Hepatocyte (in vitro differentiated cells): ENCODE measurements at regions not wholly inside any gene's neighbourhood (a gene's known extent, or its start where the extent isn't known, plus 50 kb on each side); places are given as distances from the start of the nearest gene placed in this dataset.
A peak's percentile ranks its signal among the peaks of the same experiment; 100 is the strongest.

Experiments
- DNase-seq: peaks from one replicate; pipeline ENCODE4 v3.0.0-alpha.2; 2016; ENCODE audit warnings: low spot score
- H2AFZ ChIP-seq: fragments of 200-600 bp; sonication (generic); 2 replicates; pipeline ENCODE4 v1.6.0; 2016; ENCODE audit warnings: antibody characterized with exemption, mild to moderate bottlenecking
- H3K27ac ChIP-seq: fragments of 200-600 bp; sonication (generic); 2 replicates; pipeline ENCODE4 v1.5.1; 2016; ENCODE audit warnings: mild to moderate bottlenecking
- H3K27me3 ChIP-seq: fragments of 200-600 bp; sonication (generic); 2 replicates; pipeline ENCODE4 v1.6.1; 2016
- H3K36me3 ChIP-seq: fragments of 200-600 bp; sonication (generic); replicated peaks from 2 replicates; pipeline ENCODE4 v1.5.1; 2016; ENCODE audit warnings: low read depth; ENCODE audit not compliant: insufficient read depth
- H3K4me1 ChIP-seq: fragments of 200-600 bp; sonication (generic); 2 replicates; pipeline ENCODE4 v1.5.1; 2016; ENCODE audit warnings: mild to moderate bottlenecking, moderate library complexity; ENCODE audit not compliant: insufficient read depth
- H3K4me2 ChIP-seq: fragments of 200-600 bp; sonication (generic); 2 replicates; pipeline ENCODE4 v1.6.0; 2016
- H3K4me3 ChIP-seq: fragments of 200-600 bp; sonication (generic); 2 replicates; pipeline ENCODE4 v1.5.1; 2016; ENCODE audit warnings: mild to moderate bottlenecking
- H3K79me2 ChIP-seq: fragments of 200-600 bp; sonication (generic); 2 replicates; pipeline ENCODE4 v1.6.0; 2017; ENCODE audit warnings: mild to moderate bottlenecking
- H3K9me2 ChIP-seq: fragments of 200-600 bp; sonication (generic); replicated peaks from 2 replicates; pipeline ENCODE4 v1.6.0; 2017; ENCODE audit warnings: mild to moderate bottlenecking; ENCODE audit not compliant: insufficient read depth
- H3K9me3 ChIP-seq: fragments of 200-600 bp; sonication (generic); 2 replicates; pipeline ENCODE4 v1.5.1; 2016; ENCODE audit warnings: low read depth, mild to moderate bottlenecking
- H4K20me1 ChIP-seq: fragments of 200-600 bp; sonication (generic); 2 replicates; pipeline ENCODE4 v1.6.0; 2016; ENCODE audit warnings: mild to moderate bottlenecking; ENCODE audit not compliant: insufficient read depth, poor library complexity, severe bottlenecking
- CTCF ChIP-seq: fragments of 200-600 bp; sonication (generic); IDR thresholded peaks from 2 replicates; pipeline ENCODE4 v1.5.1; 2016; ENCODE audit warnings: antibody characterized with exemption, mild to moderate bottlenecking; ENCODE audit not compliant: poor library complexity
- EZH2 ChIP-seq: fragments of 200-600 bp; sonication (generic); IDR thresholded peaks from 2 replicates; pipeline ENCODE4 v1.6.1; 2016; ENCODE audit warnings: antibody characterized with exemption, mild to moderate bottlenecking, borderline replicate concordance
- EZH2phosphoT487 ChIP-seq: fragments of 200-600 bp; sonication (generic); IDR thresholded peaks from one replicate; pipeline ENCODE4 v1.6.1; 2018; ENCODE audit warnings: antibody characterized with exemption, mild to moderate bottlenecking, low read depth, moderate library complexity; ENCODE audit not compliant: unreplicated experiment, severe bottlenecking
- WGBS: methylation state at CpG from one replicate; pipeline ENCODE4 v1.1.6; 2016; ENCODE audit warnings: low lambda C conversion rate; ENCODE audit errors: missing lambda C conversion rate; 5-methylcytosine and 5-hydroxymethylcytosine counted together

GRCh38 chr18:4549164-4549872 lies 94.2 kb upstream of the DLGAP1 start:
- no peak overlapping the region for H3K4me2 ChIP-seq

DNA sequence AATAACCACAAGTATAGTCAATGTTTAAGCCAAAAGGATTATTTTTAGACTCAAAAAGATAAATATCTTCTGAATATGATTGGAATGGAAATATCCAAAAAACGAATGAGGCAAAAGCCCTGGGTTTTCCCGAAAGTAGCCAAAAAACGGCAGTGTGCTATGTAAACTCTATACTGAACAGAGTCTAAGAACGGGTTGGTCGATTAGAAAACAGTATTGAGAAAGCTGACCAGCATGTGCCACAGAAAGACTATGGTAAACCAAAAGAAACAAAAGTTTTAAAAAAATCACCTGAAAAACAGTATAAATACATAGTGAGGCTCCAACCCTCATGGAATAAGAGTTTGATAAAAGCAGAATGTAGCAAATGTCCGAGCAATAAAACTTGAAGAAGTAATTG lies 92.0 kb upstream of the DLGAP1 start:
- no peaks in the 10 kb centered on the region for H3K36me3 ChIP-seq
- no peaks in the 10 kb centered on the region for H3K27me3 ChIP-seq
- TF ChIP-seq EZH2: no peak
- no peak for TF ChIP-seq CTCF
- no peak for TF ChIP-seq EZH2phosphoT487
- H4K20me1 ChIP-seq: no peaks in the 10 kb centered on the region
- H3K4me1 ChIP-seq: no peaks in the 10 kb centered on the region
- no peak overlapping the region for H3K4me2 ChIP-seq
- H3K4me3 ChIP-seq: no peak overlapping the region
- H3K79me2 ChIP-seq: no peaks in the 10 kb centered on the region
- H2AFZ ChIP-seq: no peak overlapping the region
- H3K9me2 ChIP-seq: no peaks in the 10 kb centered on the region
- H3K9me3 ChIP-seq: no peaks in the 10 kb centered on the region
- 89% methylated on average over 6 of the region's 6 CpGs for WGBS
- no peak for DNase-seq
- no peak overlapping the region for H3K27ac ChIP-seq

More at GRCh38 chr18:4549164-4549872, 94.2 kb upstream of the DLGAP1 start:
- Histone ChIP-seq H3K27me3 (no peaks in the 10 kb centered on the region), H3K4me1 (no peaks in the 10 kb centered on the region), H3K4me3 (no peak overlapping the region), H3K36me3 (no peaks in the 10 kb centered on the region), H3K27ac (no peak overlapping the region), H4K20me1 (no peaks in the 10 kb centered on the region), H3K9me3 (no peaks in the 10 kb centered on the region), H2AFZ (no peak overlapping the region), H3K79me2 (no peaks in the 10 kb centered on the region), H3K9me2 (no peaks in the 10 kb centered on the region)
- no peak for DNase-seq
- TF ChIP-seq EZH2 (no peak), EZH2phosphoT487 (no peak), CTCF (no peak)

DNA sequence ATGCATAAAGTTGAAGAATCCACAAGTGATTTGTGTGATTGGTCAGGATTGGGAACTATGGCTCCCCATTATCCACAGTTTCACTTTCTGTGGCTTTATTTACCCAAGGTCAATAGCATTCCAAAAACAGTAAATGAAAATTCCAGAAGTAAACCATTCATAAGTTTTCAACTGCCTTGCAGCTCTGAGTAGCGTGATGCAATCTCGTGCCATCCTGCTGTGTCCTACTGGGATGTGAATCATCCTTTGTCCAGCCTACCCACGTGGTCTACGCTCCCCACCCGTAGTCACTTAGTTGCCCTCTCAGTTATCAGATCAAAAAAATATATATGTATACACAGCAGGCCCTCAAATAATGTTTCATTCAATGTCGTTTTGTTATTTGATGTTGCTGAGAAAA lies 89.0 kb upstream of the DLGAP1 start:
- no peaks in the 10 kb centered on the region for H3K36me3 ChIP-seq
- H3K79me2 ChIP-seq: no peaks in the 10 kb centered on the region
- H3K9me2 ChIP-seq: no peaks in the 10 kb centered on the region
- no peak overlapping the region for H3K4me3 ChIP-seq
- no peaks in the 10 kb centered on the region for H3K27me3 ChIP-seq
- DNase-seq: peak; percentile 11
- H2AFZ ChIP-seq: no peak overlapping the region
- H3K9me3 ChIP-seq: no peaks in the 10 kb centered on the region
- H4K20me1 ChIP-seq: no peaks in the 10 kb centered on the region
- TF ChIP-seq CTCF (no peak), EZH2phosphoT487 (no peak), EZH2 (no peak)
- no peak overlapping the region for H3K4me2 ChIP-seq
- no peak overlapping the region for H3K27ac ChIP-seq
- 83% methylated on average over 6 of the region's 6 CpGs for WGBS
- no peaks in the 10 kb centered on the region for H3K4me1 ChIP-seq

GRCh38 chr18:4543711-4544110 lies 88.6 kb upstream of the DLGAP1 start:
- Histone ChIP-seq H3K4me2 (no peak overlapping the region), H2AFZ (no peak overlapping the region), H3K36me3 (no peaks in the 10 kb centered on the region), H3K27ac (no peak overlapping the region), H3K9me2 (no peaks in the 10 kb centered on the region), H3K79me2 (no peaks in the 10 kb centered on the region), H3K4me1 (no peaks in the 10 kb centered on the region), H3K9me3 (no peaks in the 10 kb centered on the region), H3K4me3 (no peak overlapping the region), H4K20me1 (no peaks in the 10 kb centered on the region), H3K27me3 (no peaks in the 10 kb centered on the region)
- no peak for TF ChIP-seq CTCF
- TF ChIP-seq EZH2: no peak
- TF ChIP-seq EZH2phosphoT487: no peak
- DNase-seq: no peak
